NCI-H1105 (cell line): ENCODE measurements at regions not wholly inside any gene's neighbourhood (a gene's known extent, or its start where the extent isn't known, plus 50 kb on each side); places are given as distances from the start of the nearest gene placed in this dataset.
"Not testable (repeated sequence)": the region's sequence is repeated elsewhere in the genome, so short reads cannot be mapped to it uniquely, and the experiment has no call there.

Experiments
- DNase-seq: peaks from one replicate; lab custom pipeline; 2025; lab: John Stamatoyannopoulos, UW

GRCh38 chr20:51187261-51187660, 164.4 kb upstream of the KCNG1 start:
- no peak for DNase-seq

- DNase-seq, result no peak
Observed at GRCh38 chr20:51185861-51186260, 163.0 kb upstream of the KCNG1 start.

GRCh38 chr20:51185277-51185676, 162.4 kb upstream of the KCNG1 start:
- no peak for DNase-seq

GRCh38 chr20:51184289-51184688, 161.4 kb upstream of the KCNG1 start:
- no peak for DNase-seq

GRCh38 chr20:51183451-51183850, 160.5 kb upstream of the KCNG1 start:
- DNase-seq, result no peak

GRCh38 chr20:51182571-51182970, 159.7 kb upstream of the KCNG1 start:
- DNase-seq, result no peak

- DNase-seq, result no peak
Observed at GRCh38 chr20:51178153-51178552, 155.2 kb upstream of the KCNG1 start.

GRCh38 chr20:51176876-51177275, 154.0 kb upstream of the KCNG1 start:
- DNase-seq, result no peak

- no peak for DNase-seq
Observed at GRCh38 chr20:51176446-51176845, 153.5 kb upstream of the KCNG1 start.

- no peak for DNase-seq
Observed at GRCh38 chr20:51175724-51176123, 152.8 kb upstream of the KCNG1 start.

- DNase-seq, result no peak
Observed at GRCh38 chr20:51175156-51175555, 152.2 kb upstream of the KCNG1 start.

GRCh38 chr20:51174536-51174935, 151.6 kb upstream of the KCNG1 start:
- no peak for DNase-seq

- no peak for DNase-seq
Observed at GRCh38 chr20:51172558-51173428, 149.9 kb upstream of the KCNG1 start.

- DNase-seq, result no peak
Observed at GRCh38 chr20:51171141-51171540, 148.2 kb upstream of the KCNG1 start.

- DNase-seq, result no peak
Observed at GRCh38 chr20:51169813-51170212, 146.9 kb upstream of the KCNG1 start.

GRCh38 chr20:51167911-51168310, 145.0 kb upstream of the KCNG1 start:
- not testable (repeated sequence) for DNase-seq

GRCh38 chr20:51166489-51166888, 143.6 kb upstream of the KCNG1 start:
- no peak for DNase-seq

- DNase-seq, result no peak
Observed at GRCh38 chr20:51165131-51165530, 142.2 kb upstream of the KCNG1 start.

- DNase-seq, result no peak
Observed at GRCh38 chr20:51164731-51165130, 141.8 kb upstream of the KCNG1 start.

GRCh38 chr20:51163996-51164600, 141.2 kb upstream of the KCNG1 start:
- no peak for DNase-seq

GRCh38 chr20:51162015-51162414, 139.1 kb upstream of the KCNG1 start:
- no peak for DNase-seq

GRCh38 chr20:51160821-51161220, 137.9 kb upstream of the KCNG1 start:
- DNase-seq, result no peak

- no peak for DNase-seq
Observed at GRCh38 chr20:51159981-51160380, 137.1 kb upstream of the KCNG1 start.

GRCh38 chr20:51159303-51159702, 136.4 kb upstream of the KCNG1 start:
- DNase-seq, result no peak
